ENCODE measurements at regions not wholly inside any gene's neighbourhood (a gene's known extent, or its start where the extent isn't known, plus 50 kb on each side); places are given as distances from the start of the nearest gene placed in this dataset.

GRCh38 chr10:91335147-91335546 is 75.0 kb upstream of the HECTD2 start:
- TF ChIP-seq ARNT (IDR thresholded peaks at IDR 0.05) (no peak), SP1 (IDR thresholded peaks at IDR 0.05) (no peak), SUZ12 (IDR thresholded peaks at IDR 0.05) (no peak), L3MBTL2 (conservative IDR thresholded peaks at IDR 0.05) (no peak), TARDBP (IDR thresholded peaks at IDR 0.05) (no peak), CTBP1 (IDR thresholded peaks at IDR 0.05; ENCODE audit: borderline replicate concordance) (no peak), HDGF (IDR thresholded peaks at IDR 0.05; ENCODE audit: borderline replicate concordance) (no peak), LEF1 (IDR thresholded peaks at IDR 0.05; ENCODE audit: borderline replicate concordance) (no peak), FOXK2 (IDR thresholded peaks at IDR 0.05) (no peak), PKNOX1 (IDR thresholded peaks at IDR 0.05) (no peak), NFRKB (IDR thresholded peaks at IDR 0.05) (no peak), ZNF384 (IDR thresholded peaks at IDR 0.05) (no peak), FOXA1 (IDR thresholded peaks at IDR 0.05) (no peak), FOXM1 (IDR thresholded peaks at IDR 0.05; ENCODE audit: borderline replicate concordance) (no peak), ELF4 (IDR thresholded peaks at IDR 0.05) (no peak), BHLHE40 (IDR thresholded peaks at IDR 0.05; ENCODE audit: borderline replicate concordance) (no peak)
- ChIA-PET CTCF (no interaction called here), POLR2A (no interaction called here)
- DNase-seq (ENCODE audit: extremely low spot score): no peak

- no peak for TF ChIP-seq FOXM1 (IDR thresholded peaks at IDR 0.05; ENCODE audit: borderline replicate concordance)
- TF ChIP-seq ARNT (IDR thresholded peaks at IDR 0.05): no peak
- no peak for TF ChIP-seq HDGF (IDR thresholded peaks at IDR 0.05; ENCODE audit: borderline replicate concordance)
- no peak for TF ChIP-seq TARDBP (IDR thresholded peaks at IDR 0.05)
- TF ChIP-seq SUZ12 (IDR thresholded peaks at IDR 0.05): no peak
- no peak for TF ChIP-seq L3MBTL2 (conservative IDR thresholded peaks at IDR 0.05)
- TF ChIP-seq CTBP1 (IDR thresholded peaks at IDR 0.05; ENCODE audit: borderline replicate concordance): no peak
- TF ChIP-seq ELF4 (IDR thresholded peaks at IDR 0.05): no peak
- TF ChIP-seq FOXK2 (IDR thresholded peaks at IDR 0.05): no peak
- TF ChIP-seq NFRKB (IDR thresholded peaks at IDR 0.05): no peak
- no peak for TF ChIP-seq PKNOX1 (IDR thresholded peaks at IDR 0.05)
- no peak for TF ChIP-seq LEF1 (IDR thresholded peaks at IDR 0.05; ENCODE audit: borderline replicate concordance)
- TF ChIP-seq FOXA1 (IDR thresholded peaks at IDR 0.05): no peak
- no peak for TF ChIP-seq BHLHE40 (IDR thresholded peaks at IDR 0.05; ENCODE audit: borderline replicate concordance)
- TF ChIP-seq SP1 (IDR thresholded peaks at IDR 0.05): no peak
- TF ChIP-seq ZNF384 (IDR thresholded peaks at IDR 0.05): no peak
- CTCF ChIA-PET: no interaction called here
- no peak for DNase-seq (ENCODE audit: extremely low spot score)
- POLR2A ChIA-PET: no interaction called here
Observed at GRCh38 chr10:91339729-91340128, 70.4 kb upstream of the HECTD2 start.

GRCh38 chr10:91340613-91341362 is 69.4 kb upstream of the HECTD2 start:
- CTCF ChIA-PET: no interaction called here
- DNase-seq (ENCODE audit: extremely low spot score): no peak
- TF ChIP-seq NFRKB (IDR thresholded peaks at IDR 0.05): no peak
- TF ChIP-seq PKNOX1 (IDR thresholded peaks at IDR 0.05): no peak
- TF ChIP-seq ARNT (IDR thresholded peaks at IDR 0.05): no peak
- no peak for TF ChIP-seq L3MBTL2 (conservative IDR thresholded peaks at IDR 0.05)
- no peak for TF ChIP-seq CTBP1 (IDR thresholded peaks at IDR 0.05; ENCODE audit: borderline replicate concordance)
- TF ChIP-seq HDGF (IDR thresholded peaks at IDR 0.05; ENCODE audit: borderline replicate concordance): no peak
- TF ChIP-seq LEF1 (IDR thresholded peaks at IDR 0.05; ENCODE audit: borderline replicate concordance): no peak
- no peak for TF ChIP-seq SP1 (IDR thresholded peaks at IDR 0.05)
- TF ChIP-seq SUZ12 (IDR thresholded peaks at IDR 0.05): no peak
- no peak for TF ChIP-seq ZNF384 (IDR thresholded peaks at IDR 0.05)
- no peak for TF ChIP-seq FOXK2 (IDR thresholded peaks at IDR 0.05)
- no peak for TF ChIP-seq FOXA1 (IDR thresholded peaks at IDR 0.05)
- no peak for TF ChIP-seq FOXM1 (IDR thresholded peaks at IDR 0.05; ENCODE audit: borderline replicate concordance)
- POLR2A ChIA-PET: no interaction called here

- POLR2A ChIA-PET: no interaction called here
Observed at GRCh38 chr10:91341686-91342085, 68.5 kb upstream of the HECTD2 start.

GRCh38 chr10:91343010-91343409 is 67.1 kb upstream of the HECTD2 start:
- no peak for DNase-seq (ENCODE audit: extremely low spot score)
- TF ChIP-seq FOXM1 (IDR thresholded peaks at IDR 0.05; ENCODE audit: borderline replicate concordance): no peak
- ChIA-PET CTCF (no interaction called here), POLR2A (no interaction called here)

More at GRCh38 chr10:91341686-91342085, 68.5 kb upstream of the HECTD2 start:
- CTCF ChIA-PET: no interaction called here
- TF ChIP-seq ARNT (IDR thresholded peaks at IDR 0.05) (no peak), PKNOX1 (IDR thresholded peaks at IDR 0.05) (no peak), CTBP1 (IDR thresholded peaks at IDR 0.05; ENCODE audit: borderline replicate concordance) (no peak), SP1 (IDR thresholded peaks at IDR 0.05) (no peak), LEF1 (IDR thresholded peaks at IDR 0.05; ENCODE audit: borderline replicate concordance) (no peak), FOXK2 (IDR thresholded peaks at IDR 0.05) (no peak)
- no peak for DNase-seq (ENCODE audit: extremely low spot score)
